ENCODE measurements at regions not wholly inside any gene's neighbourhood (a gene's known extent, or its start where the extent isn't known, plus 50 kb on each side); places are given as distances from the start of the nearest gene placed in this dataset.

DNA sequence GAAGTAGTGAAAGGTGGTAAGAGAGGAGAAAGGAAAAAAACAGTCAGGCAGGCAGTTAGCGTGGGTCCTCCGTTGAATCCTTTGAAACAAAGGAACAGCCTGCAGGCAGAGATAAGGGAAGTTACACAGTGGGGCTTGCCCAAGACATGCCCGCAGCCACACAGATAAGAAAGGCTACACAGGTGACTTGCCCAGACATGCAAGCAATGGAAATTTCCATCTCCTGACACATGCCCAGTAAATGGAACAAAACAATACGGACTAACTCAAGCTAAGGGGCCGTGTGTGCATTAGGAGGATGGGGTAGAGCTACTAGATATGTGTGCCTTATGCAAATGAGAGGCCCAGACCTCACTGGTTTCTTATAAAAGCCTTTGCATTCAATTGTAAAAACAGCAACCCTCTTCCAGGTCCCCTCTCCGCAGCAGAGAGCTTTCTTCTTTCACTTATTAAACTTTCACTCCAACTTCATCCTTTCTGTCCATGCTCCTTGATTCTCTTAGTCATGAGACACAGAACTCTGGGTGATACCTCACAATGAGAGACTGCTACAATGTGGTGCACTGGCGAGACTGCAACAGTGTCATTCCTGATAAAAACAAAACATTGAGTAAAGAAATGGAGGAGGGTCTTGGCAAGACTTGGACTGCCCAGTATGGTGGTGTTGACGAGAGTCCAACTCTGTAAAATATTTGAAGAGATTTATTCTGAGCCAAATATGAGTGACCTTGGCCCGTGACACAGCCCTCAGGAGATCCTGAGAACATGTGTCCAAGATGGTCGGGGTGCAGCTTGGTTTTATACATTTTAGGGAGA, 997.4 kb upstream of the PRKX start:
- peak overlapping the region; percentile 52; the same call in 1 of the 2 replicates for H3K27ac ChIP-seq (ENCODE audit: low read length)
- TF ChIP-seq EZH2phosphoT487 (IDR thresholded peaks at IDR 0.05; ENCODE audit: low read depth): no peak
- TF ChIP-seq, protein P1, sequence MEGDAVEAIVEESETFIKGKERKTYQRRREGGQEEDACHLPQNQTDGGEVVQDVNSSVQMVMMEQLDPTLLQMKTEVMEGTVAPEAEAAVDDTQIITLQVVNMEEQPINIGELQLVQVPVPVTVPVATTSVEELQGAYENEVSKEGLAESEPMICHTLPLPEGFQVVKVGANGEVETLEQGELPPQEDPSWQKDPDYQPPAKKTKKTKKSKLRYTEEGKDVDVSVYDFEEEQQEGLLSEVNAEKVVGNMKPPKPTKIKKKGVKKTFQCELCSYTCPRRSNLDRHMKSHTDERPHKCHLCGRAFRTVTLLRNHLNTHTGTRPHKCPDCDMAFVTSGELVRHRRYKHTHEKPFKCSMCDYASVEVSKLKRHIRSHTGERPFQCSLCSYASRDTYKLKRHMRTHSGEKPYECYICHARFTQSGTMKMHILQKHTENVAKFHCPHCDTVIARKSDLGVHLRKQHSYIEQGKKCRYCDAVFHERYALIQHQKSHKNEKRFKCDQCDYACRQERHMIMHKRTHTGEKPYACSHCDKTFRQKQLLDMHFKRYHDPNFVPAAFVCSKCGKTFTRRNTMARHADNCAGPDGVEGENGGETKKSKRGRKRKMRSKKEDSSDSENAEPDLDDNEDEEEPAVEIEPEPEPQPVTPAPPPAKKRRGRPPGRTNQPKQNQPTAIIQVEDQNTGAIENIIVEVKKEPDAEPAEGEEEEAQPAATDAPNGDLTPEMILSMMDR (IDR thresholded peaks at IDR 0.05; ENCODE audit: low read depth, low read length): no peak
- H3K4me3 ChIP-seq (ENCODE audit: low read length): no peak overlapping the region

DNA sequence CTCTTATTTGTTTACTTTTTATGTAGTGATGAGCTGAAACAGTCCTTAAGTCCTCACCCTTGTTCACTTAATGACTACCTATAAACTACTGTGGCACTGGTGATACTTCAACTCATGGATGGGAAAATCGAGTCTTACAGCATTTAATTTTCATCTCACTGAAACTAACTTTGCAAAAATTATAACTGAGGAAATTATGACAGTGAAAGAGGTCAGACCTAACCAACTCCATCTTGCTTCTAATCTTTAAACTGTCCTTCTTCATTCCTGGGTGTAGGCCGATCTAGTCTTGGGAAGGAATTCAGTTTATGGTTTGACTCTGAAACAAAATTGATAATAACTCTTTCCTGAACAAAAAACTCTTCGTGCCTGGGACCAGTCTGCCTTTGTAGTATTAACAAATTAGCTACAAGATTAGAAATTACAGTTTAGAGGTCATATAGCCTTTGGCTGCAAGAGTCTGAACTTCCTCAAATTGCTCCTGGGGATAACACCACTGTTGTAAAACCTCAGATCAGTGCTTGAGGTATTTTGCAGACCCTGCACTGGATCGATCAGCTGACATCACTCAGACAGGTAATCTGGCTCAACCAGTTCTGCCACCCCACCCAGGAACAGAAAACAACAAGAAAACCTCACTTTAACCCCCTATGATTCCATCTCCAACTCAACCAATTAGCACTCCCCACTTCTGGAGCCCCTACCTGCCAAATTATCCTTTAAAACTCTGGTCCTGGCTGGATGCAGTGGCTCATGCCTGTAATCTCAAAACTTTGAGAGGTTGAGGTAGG, 995.7 kb upstream of the PRKX start:
- no peak overlapping the region for H3K4me2 ChIP-seq (ENCODE audit: low read length)
- peaks cover 13% of the 10 kb centered on the region; the same call in 1 of the 2 replicates for H3K4me1 ChIP-seq (ENCODE audit: low read length)
- H3K9ac ChIP-seq (ENCODE audit: low read length): no peak overlapping the region
- H3K4me3 ChIP-seq (ENCODE audit: low read length): no peak overlapping the region
- TF ChIP-seq EZH2phosphoT487 (IDR thresholded peaks at IDR 0.05; ENCODE audit: low read depth): no peak
- TF ChIP-seq, protein P1 (IDR thresholded peaks at IDR 0.05; ENCODE audit: low read depth, low read length): no peak
- no peaks in the 10 kb centered on the region for H3K79me2 ChIP-seq (ENCODE audit: low read length)
- no peaks in the 10 kb centered on the region for H3K36me3 ChIP-seq (replicated peaks; ENCODE audit: low read depth, low read length)
- H4K20me1 ChIP-seq (ENCODE audit: insufficient read depth, low read length): no peaks in the 10 kb centered on the region
- no peak overlapping the region for H3K27ac ChIP-seq (ENCODE audit: low read length)
- no peaks in the 10 kb centered on the region for H3K9me3 ChIP-seq (ENCODE audit: insufficient read depth, low read length)
- no peak overlapping the region for H2AFZ ChIP-seq (ENCODE audit: low read depth, low read length)
- H3K27me3 ChIP-seq (ENCODE audit: low read depth, low read length): no peaks in the 10 kb centered on the region

More for the DNA sequence above, 997.4 kb upstream of the PRKX start:
- no peaks in the 10 kb centered on the region for H3K36me3 ChIP-seq (replicated peaks; ENCODE audit: low read depth, low read length)
- H3K27me3 ChIP-seq (ENCODE audit: low read depth, low read length): no peaks in the 10 kb centered on the region
- H3K4me2 ChIP-seq (ENCODE audit: low read length): peak overlapping the region; percentile 20; the same call in 1 of the 2 replicates
- H2AFZ ChIP-seq (ENCODE audit: low read depth, low read length): no peak overlapping the region; the same call in 1 of the 2 replicates
- H3K9me3 ChIP-seq (ENCODE audit: insufficient read depth, low read length): no peaks in the 10 kb centered on the region
- no peaks in the 10 kb centered on the region for H4K20me1 ChIP-seq (ENCODE audit: insufficient read depth, low read length)
- peaks cover 13% of the 10 kb centered on the region; the same call in 1 of the 2 replicates for H3K4me1 ChIP-seq (ENCODE audit: low read length)
- no peaks in the 10 kb centered on the region for H3K79me2 ChIP-seq (ENCODE audit: low read length)
- no peak overlapping the region; the same call in 1 of the 2 replicates for H3K9ac ChIP-seq (ENCODE audit: low read length)

DNA sequence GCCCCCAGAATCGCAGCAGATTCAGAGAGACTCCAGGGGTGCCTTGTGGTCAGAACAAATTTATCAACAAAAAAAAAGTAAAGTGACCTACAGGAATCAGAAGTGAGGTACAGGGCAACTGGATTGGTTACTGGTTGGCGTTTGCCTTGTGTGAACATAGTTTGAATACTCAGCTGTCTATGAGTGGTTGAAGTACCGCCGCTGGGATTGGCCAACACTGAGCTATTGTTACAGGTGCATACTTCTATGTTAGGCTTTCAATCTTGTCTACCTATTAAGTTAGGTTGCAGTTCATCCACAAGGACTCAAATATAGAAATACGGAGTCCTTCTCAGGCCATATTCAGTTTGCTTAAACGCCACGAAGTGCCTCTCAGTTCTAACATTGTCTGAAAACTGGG, 993.5 kb upstream of the PRKX start:
- peaks cover 13% of the 10 kb centered on the region; the same call in 1 of the 2 replicates for H3K4me1 ChIP-seq (ENCODE audit: low read length)
- no peak overlapping the region for H3K9ac ChIP-seq (ENCODE audit: low read length)
- no peak overlapping the region for H3K27ac ChIP-seq (ENCODE audit: low read length)
- TF ChIP-seq EZH2phosphoT487 (IDR thresholded peaks at IDR 0.05; ENCODE audit: low read depth): no peak
- TF ChIP-seq, protein P1 (IDR thresholded peaks at IDR 0.05; ENCODE audit: low read depth, low read length): no peak
- H3K9me3 ChIP-seq (ENCODE audit: insufficient read depth, low read length): no peaks in the 10 kb centered on the region
- H3K4me3 ChIP-seq (ENCODE audit: low read length): no peak overlapping the region
- H4K20me1 ChIP-seq (ENCODE audit: insufficient read depth, low read length): no peaks in the 10 kb centered on the region
- no peak overlapping the region for H2AFZ ChIP-seq (ENCODE audit: low read depth, low read length)
- no peaks in the 10 kb centered on the region for H3K79me2 ChIP-seq (ENCODE audit: low read length)
- H3K4me2 ChIP-seq (ENCODE audit: low read length): no peak overlapping the region
- H3K27me3 ChIP-seq (ENCODE audit: low read depth, low read length): no peaks in the 10 kb centered on the region
- H3K36me3 ChIP-seq (replicated peaks; ENCODE audit: low read depth, low read length): no peaks in the 10 kb centered on the region

DNA sequence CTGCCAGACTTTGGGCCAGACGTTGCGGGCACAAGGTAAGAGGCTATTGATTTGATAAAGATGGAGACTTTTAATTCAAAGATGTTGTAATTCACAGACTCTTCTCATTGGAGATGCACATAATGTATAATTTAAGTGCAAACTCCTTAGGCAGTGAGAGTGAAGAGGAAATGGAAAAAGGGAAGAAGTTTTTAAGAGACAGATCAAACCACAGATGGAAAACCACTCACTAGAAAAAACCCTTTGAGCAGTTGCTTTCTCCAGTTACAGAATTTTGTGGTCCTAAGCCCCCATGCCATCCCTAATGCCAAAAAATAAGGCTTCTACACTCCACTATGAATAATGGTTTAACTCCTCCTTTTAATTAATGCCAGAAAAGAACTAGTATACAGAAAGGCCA, 977.1 kb upstream of the PRKX start:
- H3K27ac ChIP-seq (ENCODE audit: low read length): no peak overlapping the region

More for the DNA sequence above, 977.1 kb upstream of the PRKX start:
- Histone ChIP-seq H3K27me3 (ENCODE audit: low read depth, low read length) (no peaks in the 10 kb centered on the region), H4K20me1 (ENCODE audit: insufficient read depth, low read length) (no peaks in the 10 kb centered on the region), H2AFZ (ENCODE audit: low read depth, low read length) (no peak overlapping the region), H3K79me2 (ENCODE audit: low read length) (no peaks in the 10 kb centered on the region), H3K4me2 (ENCODE audit: low read length) (no peak overlapping the region), H3K36me3 (replicated peaks; ENCODE audit: low read depth, low read length) (no peaks in the 10 kb centered on the region), H3K9me3 (ENCODE audit: insufficient read depth, low read length) (no peaks in the 10 kb centered on the region), H3K4me1 (ENCODE audit: low read length) (no peaks in the 10 kb centered on the region), H3K9ac (ENCODE audit: low read length) (no peak overlapping the region), H3K4me3 (ENCODE audit: low read length) (no peak overlapping the region)
- TF ChIP-seq, protein P1 (IDR thresholded peaks at IDR 0.05; ENCODE audit: low read depth, low read length): no peak
- TF ChIP-seq EZH2phosphoT487 (IDR thresholded peaks at IDR 0.05; ENCODE audit: low read depth): no peak

Data from OCI-LY3 (cell line).